HepG2 (cell line): ENCODE measurements at regions not wholly inside any gene's neighbourhood (a gene's known extent, or its start where the extent isn't known, plus 50 kb on each side); places are given as distances from the start of the nearest gene placed in this dataset.

ENCODE experiments used
- CBX1 ChIP-seq: IDR thresholded peaks from one replicate; pipeline ENCODE4 v1.6.1; 2016; ENCODE audit warnings: antibody characterized with exemption, low read depth
- KAT7 ChIP-seq: IDR thresholded peaks from 2 replicates; pipeline ENCODE4 v1.6.1; 2018; ENCODE audit warnings: borderline replicate concordance, missing compliant biosample characterization
- KLF12 ChIP-seq: sonication (generic); formaldehyde crosslinking; IDR thresholded peaks from 2 replicates; pipeline ENCODE4 v1.4.0; 2020; ENCODE audit warnings: missing genetic modification reagents, borderline replicate concordance
- MAFF ChIP-seq: IDR thresholded peaks from 2 replicates; pipeline ENCODE4 v1.6.1; 2011; ENCODE audit warnings: low read depth, low read length, improper control_type of control experiment
- RAD21 ChIP-seq: fragments of 450-650 bp; formaldehyde crosslinking; IDR thresholded peaks from 2 replicates; pipeline ENCODE4 v1.5.0; 2020; ENCODE audit warnings: mild to moderate bottlenecking

GRCh38 chr1:4060850-4061249, 160.8 kb upstream of the C1orf174 start:
- TF ChIP-seq KLF12 (no peak), RAD21 (CRISPR knock-in tag) (no peak), CBX1 (no peak), MAFF (no peak), KAT7 (no peak)
